CD4-positive, alpha-beta T cell (primary cell): ENCODE measurements at regions not wholly inside any gene's neighbourhood (a gene's known extent, or its start where the extent isn't known, plus 50 kb on each side); places are given as distances from the start of the nearest gene placed in this dataset.

Experiments
- ATAC-seq: fragments of 200-7000 bp; cut with Tn5 transposase; one replicate; pipeline ENCODE4 v1.10.0; 2022; ENCODE audit warnings: mild to moderate bottlenecking; ENCODE audit not compliant: poor library complexity
- CTCF ChIA-PET: fragments of 350-600 bp; sonication (Branson Sonifier 250); formaldehyde crosslinking; loops from one replicate; lab custom pipeline; 2021; ENCODE audit warnings: antibody characterized with exemption, inconsistent platforms; lab: Charles Lee
- POLR2A ChIA-PET: fragments of 350-600 bp; sonication (Branson Sonifier 250); formaldehyde crosslinking; loops from one replicate; lab custom pipeline; 2021; ENCODE audit warnings: antibody characterized with exemption, inconsistent platforms; lab: Charles Lee
- DNase-seq, 14 experiments: peaks; one replicate each; pipeline ENCODE4 v3.0.0-alpha.2; 2013 to 2020; ENCODE audit warnings: mixed read lengths in 2 of 14
- H3K27ac ChIP-seq, 2 donors: one replicate each; pipeline versions ENCODE4 v1.5.1 to v1.7.0; 2013; ENCODE audit warnings: low read length in 2 of 2, low read depth in 1 of 2, mild to moderate bottlenecking in 1 of 2
- H3K27me3 ChIP-seq, 2 experiments: 1 replicate in 1 of 2; 2 replicates in 1 of 2; pipeline versions ENCODE4 v1.6.1 to v1.7.0; 2013; ENCODE audit warnings: low read length in 2 of 2, control low read depth in 1 of 2, mild to moderate bottlenecking in 1 of 2, moderate library complexity in 1 of 2; ENCODE audit not compliant: insufficient read depth in 2 of 2, control insufficient read depth in 1 of 2
- H3K36me3 ChIP-seq: one replicate; pipeline ENCODE4 v1.6.1; 2013; ENCODE audit warnings: low read length, control low read depth; ENCODE audit not compliant: insufficient read depth
- H3K4me1 ChIP-seq: one replicate; pipeline ENCODE4 v1.6.1; 2013; ENCODE audit warnings: low read length, control low read depth; ENCODE audit not compliant: insufficient read depth
- H3K4me3 ChIP-seq: one replicate; pipeline ENCODE4 v1.5.1; 2013; ENCODE audit warnings: mild to moderate bottlenecking, low read length, moderate library complexity
- H3K9me3 ChIP-seq, 2 experiments: 1 replicate in 1 of 2; 2 replicates in 1 of 2; pipeline versions ENCODE4 v1.6.1 to v1.7.0; 2013; ENCODE audit warnings: low read length in 2 of 2, mild to moderate bottlenecking in 2 of 2, control low read depth in 1 of 2, moderate library complexity in 1 of 2; ENCODE audit not compliant: control insufficient read depth in 1 of 2, insufficient read depth in 1 of 2
- H3K27ac Mint-ChIP-seq: one replicate; pipeline ENCODE4 v1.8.0; 2020; ENCODE audit warnings: mixed read lengths
- H3K27me3 Mint-ChIP-seq: one replicate; pipeline ENCODE4 v1.8.0; 2021; ENCODE audit warnings: mixed read lengths
- H3K36me3 Mint-ChIP-seq: one replicate; pipeline ENCODE4 v1.8.0; 2021; ENCODE audit warnings: low read depth, mixed read lengths
- H3K4me1 Mint-ChIP-seq: one replicate; pipeline ENCODE4 v1.8.0; 2021; ENCODE audit warnings: low read depth, mixed read lengths
- H3K4me3 Mint-ChIP-seq: one replicate; pipeline ENCODE4 v1.8.0; 2020; ENCODE audit warnings: mild to moderate bottlenecking, mixed read lengths
- H3K9me3 Mint-ChIP-seq: one replicate; pipeline ENCODE4 v1.8.0; 2020; ENCODE audit warnings: mixed read lengths
- CTCF ChIP-seq: fragments of 200-600 bp; IDR thresholded peaks from one replicate; pipeline ENCODE4 v1.8.0; 2022; ENCODE audit warnings: antibody characterized with exemption, mild to moderate bottlenecking
- intact Hi-C, 2 experiments: fragments of 100-400 bp; cut with DNase I in 1 of 2; cut with micrococcal nuclease in 1 of 2; formaldehyde crosslinking; loops; one replicate each; pipeline versions ENCODE4 v1.15.1 to v1.9.0; 2023 to 2025; cut with DNase I, micrococcal nuclease

GRCh38 chr13:80669112-80669511, 328.2 kb upstream of the SPRY2 start:
- no peak for TF ChIP-seq CTCF
- H3K27me3 ChIP-seq = no peaks in the 10 kb centered on the region
- no peaks in the 10 kb centered on the region for H3K9me3 ChIP-seq
- H3K27ac Mint-ChIP-seq = no peak overlapping the region
- POLR2A ChIA-PET = no interaction called here
- no peak for DNase-seq
- no peak overlapping the region for H3K27ac ChIP-seq
- peaks cover 3% of the 10 kb centered on the region for H3K9me3 Mint-ChIP-seq
- CTCF ChIA-PET = no interaction called here
- H3K4me1 ChIP-seq = no peaks in the 10 kb centered on the region
- no peak overlapping the region for H3K4me3 ChIP-seq
- H3K27me3 Mint-ChIP-seq = no peaks in the 10 kb centered on the region
- no peaks in the 10 kb centered on the region for H3K4me1 Mint-ChIP-seq
- ATAC-seq = no peak
- intact Hi-C loops = no loop called here
- H3K36me3 ChIP-seq = no peaks in the 10 kb centered on the region
- H3K4me3 Mint-ChIP-seq = no peak overlapping the region
- H3K36me3 Mint-ChIP-seq = no peaks in the 10 kb centered on the region

- Histone ChIP-seq H3K36me3 (no peaks in the 10 kb centered on the region), H3K4me3 (no peak overlapping the region), H3K27ac (no peak overlapping the region), H3K9me3 (no peaks in the 10 kb centered on the region), H3K27me3 (no peaks in the 10 kb centered on the region), H3K4me1 (no peaks in the 10 kb centered on the region)
- no peaks in the 10 kb centered on the region for H3K27me3 Mint-ChIP-seq
- POLR2A ChIA-PET = no interaction called here
- no peaks in the 10 kb centered on the region for H3K36me3 Mint-ChIP-seq
- no peak overlapping the region for H3K27ac Mint-ChIP-seq
- peaks cover 3% of the 10 kb centered on the region for H3K9me3 Mint-ChIP-seq
- no peak for ATAC-seq
- TF ChIP-seq CTCF = no peak
- no peak for DNase-seq
- H3K4me1 Mint-ChIP-seq = no peaks in the 10 kb centered on the region
- CTCF ChIA-PET = no interaction called here
- no peak overlapping the region for H3K4me3 Mint-ChIP-seq
- intact Hi-C loops = no loop called here
Measured at GRCh38 chr13:80668452-80668851, 327.5 kb upstream of the SPRY2 start.

GRCh38 chr13:80666782-80667552, 326.0 kb upstream of the SPRY2 start:
- no peaks in the 10 kb centered on the region for H3K36me3 ChIP-seq
- CTCF ChIA-PET = no interaction called here
- DNase-seq (no peak), ATAC-seq (no peak)
- H3K9me3 ChIP-seq = no peaks in the 10 kb centered on the region
- Mint-ChIP-seq H3K4me1 (no peaks in the 10 kb centered on the region), H3K4me3 (no peak overlapping the region), H3K27ac (no peak overlapping the region), H3K9me3 (peaks cover 3% of the 10 kb centered on the region), H3K36me3 (no peaks in the 10 kb centered on the region), H3K27me3 (no peaks in the 10 kb centered on the region)
- no peak overlapping the region for H3K27ac ChIP-seq
- TF ChIP-seq CTCF = no peak
- H3K4me1 ChIP-seq = no peaks in the 10 kb centered on the region
- no peak overlapping the region for H3K4me3 ChIP-seq
- no peaks in the 10 kb centered on the region for H3K27me3 ChIP-seq
- intact Hi-C loops = no loop called here
- POLR2A ChIA-PET = no interaction called here
